OCI-LY3 (cell line): ENCODE measurements at regions not wholly inside any gene's neighbourhood (a gene's known extent, or its start where the extent isn't known, plus 50 kb on each side); places are given as distances from the start of the nearest gene placed in this dataset.

ENCODE experiments used
- CTCF ChIP-seq: fragments of 200-600, 300-600 bp; sonication (generic); IDR thresholded peaks from 2 replicates; pipeline ENCODE4 v1.5.1; 2014; ENCODE audit warnings: antibody characterized with exemption, low read length, low read depth
- EZH2phosphoT487 ChIP-seq: fragments of 200-600 bp; shearing (Covaris generic); IDR thresholded peaks from 2 replicates; pipeline ENCODE4 v1.6.1; 2018; ENCODE audit warnings: antibody characterized with exemption, mixed run types, low read depth

- no peak for TF ChIP-seq CTCF
- no peak for TF ChIP-seq EZH2phosphoT487
These were observed 200.3 kb downstream of the LMO4 start for GRCh38 chr1:87528754-87529517.
